ENCODE measurements at regions not wholly inside any gene's neighbourhood (a gene's known extent, or its start where the extent isn't known, plus 50 kb on each side); places are given as distances from the start of the nearest gene placed in this dataset.

GRCh38 chr7:119703895-119704294 is 569.1 kb upstream of the KCND2 start:
- no peaks in the 10 kb centered on the region for H3K4me1 ChIP-seq (ENCODE audit: low read depth)
- no peak for DNase-seq (ENCODE audit: low read depth in 1 of 2, low spot score in 1 of 2)
- no peaks in the 10 kb centered on the region for H3K9me3 ChIP-seq (ENCODE audit: low read depth)
- H3K4me3 ChIP-seq = no peak overlapping the region
- no peaks in the 10 kb centered on the region for H3K36me3 ChIP-seq
- H3K27me3 ChIP-seq = no peaks in the 10 kb centered on the region
- no peak for TF ChIP-seq CTCF (IDR thresholded peaks at IDR 0.05; ENCODE audit: low read depth, low read length)
- no peak overlapping the region for H3K27ac ChIP-seq

GRCh38 chr7:119706608-119707007 is 566.4 kb upstream of the KCND2 start:
- Histone ChIP-seq H3K27ac (no peak overlapping the region), H3K4me3 (no peak overlapping the region), H3K9me3 (ENCODE audit: low read depth) (no peaks in the 10 kb centered on the region), H3K4me1 (ENCODE audit: low read depth) (no peaks in the 10 kb centered on the region), H3K27me3 (no peaks in the 10 kb centered on the region), H3K36me3 (no peaks in the 10 kb centered on the region)
- TF ChIP-seq CTCF (IDR thresholded peaks at IDR 0.05; ENCODE audit: low read depth, low read length) = no peak
- DNase-seq (ENCODE audit: low read depth in 1 of 2, low spot score in 1 of 2) = no peak

GRCh38 chr7:119708891-119709290 is 564.1 kb upstream of the KCND2 start:
- no peak overlapping the region for H3K4me3 ChIP-seq
- no peak overlapping the region for H3K27ac ChIP-seq
- no peak for TF ChIP-seq CTCF (IDR thresholded peaks at IDR 0.05; ENCODE audit: low read depth, low read length)

GRCh38 chr7:119711104-119711503 is 561.9 kb upstream of the KCND2 start:
- DNase-seq (ENCODE audit: low read depth in 1 of 2, low spot score in 1 of 2) = no peak
- TF ChIP-seq CTCF (IDR thresholded peaks at IDR 0.05; ENCODE audit: low read depth, low read length) = no peak
- no peak overlapping the region for H3K27ac ChIP-seq
- no peaks in the 10 kb centered on the region for H3K4me1 ChIP-seq (ENCODE audit: low read depth)
- H3K27me3 ChIP-seq = no peaks in the 10 kb centered on the region
- no peaks in the 10 kb centered on the region for H3K36me3 ChIP-seq
- H3K4me3 ChIP-seq = no peak overlapping the region
- no peaks in the 10 kb centered on the region for H3K9me3 ChIP-seq (ENCODE audit: low read depth)

More at GRCh38 chr7:119708891-119709290, 564.1 kb upstream of the KCND2 start:
- Histone ChIP-seq H3K36me3 (no peaks in the 10 kb centered on the region), H3K27me3 (no peaks in the 10 kb centered on the region), H3K9me3 (ENCODE audit: low read depth) (no peaks in the 10 kb centered on the region), H3K4me1 (ENCODE audit: low read depth) (no peaks in the 10 kb centered on the region)
- DNase-seq (ENCODE audit: low read depth in 1 of 2, low spot score in 1 of 2) = peak in 1 of 2 donors; percentile 7

GRCh38 chr7:119712886-119713462 is 560.0 kb upstream of the KCND2 start:
- no peak for TF ChIP-seq CTCF (IDR thresholded peaks at IDR 0.05; ENCODE audit: low read depth, low read length)
- DNase-seq (ENCODE audit: low read depth in 1 of 2, low spot score in 1 of 2) = no peak
- no peaks in the 10 kb centered on the region for H3K36me3 ChIP-seq
- H3K4me1 ChIP-seq (ENCODE audit: low read depth) = no peaks in the 10 kb centered on the region
- no peaks in the 10 kb centered on the region for H3K27me3 ChIP-seq
- H3K9me3 ChIP-seq (ENCODE audit: low read depth) = no peaks in the 10 kb centered on the region
- H3K4me3 ChIP-seq = no peak overlapping the region
- no peak overlapping the region for H3K27ac ChIP-seq

Measured in cardiac muscle cell (in vitro differentiated cells and primary cell).